ENCODE measurements at regions not wholly inside any gene's neighbourhood (a gene's known extent, or its start where the extent isn't known, plus 50 kb on each side); places are given as distances from the start of the nearest gene placed in this dataset.

DNA sequence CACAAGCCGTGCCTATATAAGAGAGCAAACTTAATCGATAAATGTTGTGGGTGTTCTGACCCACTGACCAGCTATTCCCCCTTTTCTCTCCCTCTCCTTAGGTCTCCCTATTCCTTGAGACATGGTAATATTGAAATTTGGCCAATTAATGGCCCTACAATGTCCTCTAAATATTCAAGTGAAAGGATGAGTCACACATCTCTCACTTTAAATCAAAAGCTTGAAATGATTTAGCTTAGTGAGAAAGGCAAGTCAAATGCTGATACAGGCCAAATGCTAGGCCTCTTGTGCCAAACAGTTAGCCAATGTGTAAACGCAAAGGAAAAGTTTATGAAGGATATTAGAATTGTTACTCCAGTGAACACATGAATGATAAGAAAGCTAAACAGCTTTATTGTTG is 102.2 kb upstream of the CPNE8 start:
- Histone ChIP-seq H4K8ac (ENCODE audit: extremely low read depth, insufficient read depth, low read length) (no peak overlapping the region), H2AK5ac (ENCODE audit: low read depth, low read length) (no peak overlapping the region), H3K79me1 (ENCODE audit: low read depth, low read length) (no peaks in the 10 kb centered on the region), H3K9ac (replicated peaks in 1 of 4; ENCODE audit: extremely low read depth in 1 of 4, low read depth in 3 of 4, low read length in 3 of 4) (no peak overlapping the region), H2BK120ac (replicated peaks; ENCODE audit: low read depth, low read length) (no peak overlapping the region), H2BK12ac (ENCODE audit: low read depth, low read length) (no peak overlapping the region), H3K14ac (ENCODE audit: insufficient read length) (no peak overlapping the region), H2AFZ (ENCODE audit: low read length) (no peak overlapping the region), H4K5ac (ENCODE audit: insufficient read length, low read depth, low read length) (no peak overlapping the region), H3K4me1 (replicated peaks in 1 of 4; ENCODE audit: control insufficient read depth in 3 of 4, insufficient read depth in 4 of 4, low read length in 3 of 4) (no peaks in the 10 kb centered on the region), H3K9me3 (ENCODE audit: insufficient read depth in 2 of 2, low read depth in 1 of 2, low read length in 1 of 2) (no peaks in the 10 kb centered on the region), H4K91ac (replicated peaks; ENCODE audit: insufficient read length, low read length) (no peak overlapping the region), H2BK15ac (ENCODE audit: low read length) (no peak overlapping the region), H3K27me3 (replicated peaks in 1 of 4; ENCODE audit: control insufficient read depth in 3 of 4, extremely low read depth in 1 of 4, insufficient read depth in 3 of 4, low read length in 3 of 4) (no peaks in the 10 kb centered on the region), H4K20me1 (replicated peaks in 1 of 2; ENCODE audit: control insufficient read depth in 1 of 2, insufficient read depth in 2 of 2, low read length in 2 of 2) (no peaks in the 10 kb centered on the region), H3K4me2 (ENCODE audit: insufficient read depth in 1 of 2, low read depth in 2 of 2, low read length in 2 of 2) (no peak overlapping the region), H3K23ac (ENCODE audit: insufficient read length) (no peak overlapping the region), H3K23me2 (ENCODE audit: low read depth, low read length) (no peaks in the 10 kb centered on the region), H3K4me3 (ENCODE audit: extremely low read depth in 1 of 4, insufficient read depth in 2 of 4, low read depth in 3 of 4, low read length in 4 of 4) (no peak overlapping the region), H2BK5ac (ENCODE audit: low read depth, low read length) (no peak overlapping the region), H2BK20ac (ENCODE audit: low read length) (no peak overlapping the region), H3K79me2 (ENCODE audit: control insufficient read depth in 1 of 2, insufficient read depth in 2 of 2, low read length in 2 of 2) (no peaks in the 10 kb centered on the region), H3K4ac (replicated peaks; ENCODE audit: insufficient read length, low read depth, low read length) (no peak overlapping the region), H3K56ac (replicated peaks; ENCODE audit: insufficient read length, low read depth, low read length) (no peak overlapping the region), H3K18ac (ENCODE audit: extremely low read depth, low read length) (no peak overlapping the region), H3K27ac (ENCODE audit: low read depth, low read length) (no peak overlapping the region), H3K36me3 (ENCODE audit: control insufficient read depth in 2 of 4, insufficient read depth in 4 of 4, low read length in 3 of 4) (no peaks in the 10 kb centered on the region)
- DNase-seq (ENCODE audit: low read depth in 1 of 2, low spot score in 2 of 2) (no peak), FAIRE-seq (no peak)
- POLR2A ChIA-PET (ENCODE audit: partially characterized antibody), result no interaction called here
- WGBS, 2 experiments (ENCODE audit: extremely low coverage in 1 of 2, insufficient coverage in 1 of 2, insufficient read length in 1 of 2, insufficient replicate concordance in 2 of 2, low coverage in 1 of 2, low lambda C conversion rate in 2 of 2, missing lambda C conversion rate in 1 of 2), result 61% methylated on average over 3 of the region's 3 CpGs; no CpG with 5 or more reads in 1 of the 2 experiments
- CTCF ChIA-PET (ENCODE audit: partially characterized antibody), result interaction anchor here (0.9 to 1.4 kb wide), 2 partner anchors 12 to 96 kb away, joined by 3 read pairs; no protein-coding TSS in a partner anchor
- TF ChIP-seq JUND (IDR thresholded peaks at IDR 0.05; ENCODE audit: low read length), result no peak
- TF ChIP-seq, protein P1, sequence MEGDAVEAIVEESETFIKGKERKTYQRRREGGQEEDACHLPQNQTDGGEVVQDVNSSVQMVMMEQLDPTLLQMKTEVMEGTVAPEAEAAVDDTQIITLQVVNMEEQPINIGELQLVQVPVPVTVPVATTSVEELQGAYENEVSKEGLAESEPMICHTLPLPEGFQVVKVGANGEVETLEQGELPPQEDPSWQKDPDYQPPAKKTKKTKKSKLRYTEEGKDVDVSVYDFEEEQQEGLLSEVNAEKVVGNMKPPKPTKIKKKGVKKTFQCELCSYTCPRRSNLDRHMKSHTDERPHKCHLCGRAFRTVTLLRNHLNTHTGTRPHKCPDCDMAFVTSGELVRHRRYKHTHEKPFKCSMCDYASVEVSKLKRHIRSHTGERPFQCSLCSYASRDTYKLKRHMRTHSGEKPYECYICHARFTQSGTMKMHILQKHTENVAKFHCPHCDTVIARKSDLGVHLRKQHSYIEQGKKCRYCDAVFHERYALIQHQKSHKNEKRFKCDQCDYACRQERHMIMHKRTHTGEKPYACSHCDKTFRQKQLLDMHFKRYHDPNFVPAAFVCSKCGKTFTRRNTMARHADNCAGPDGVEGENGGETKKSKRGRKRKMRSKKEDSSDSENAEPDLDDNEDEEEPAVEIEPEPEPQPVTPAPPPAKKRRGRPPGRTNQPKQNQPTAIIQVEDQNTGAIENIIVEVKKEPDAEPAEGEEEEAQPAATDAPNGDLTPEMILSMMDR (IDR thresholded peaks at IDR 0.05; ENCODE audit: control extremely low read depth in 1 of 3, insufficient read depth in 1 of 3, low read depth in 1 of 3, low read length in 3 of 3), result no peak
- TF ChIP-seq HDAC2 (IDR thresholded peaks at IDR 0.05; ENCODE audit: borderline replicate concordance in 1 of 2, low read depth in 2 of 2, low read length in 2 of 2), result no peak
- no peak for TF ChIP-seq FOSL1 (IDR thresholded peaks at IDR 0.05; ENCODE audit: insufficient read depth, low read depth, low read length)
- no peak for TF ChIP-seq NRF1 (IDR thresholded peaks at IDR 0.05; ENCODE audit: low read depth, low read length)
- no peak for TF ChIP-seq BCL11A (IDR thresholded peaks at IDR 0.05; ENCODE audit: low read depth in 2 of 2, low read length in 2 of 2)
- no peak for TF ChIP-seq PHF8 (conservative IDR thresholded peaks at IDR 0.05; ENCODE audit: low read depth, low read length)
- no peak for TF ChIP-seq POLR2A (IDR thresholded peaks at IDR 0.05; ENCODE audit: control extremely low read depth in 1 of 2, low read depth in 2 of 2, low read length in 2 of 2)
- TF ChIP-seq BACH1 (IDR thresholded peaks at IDR 0.05; ENCODE audit: low read length), result no peak
- no peak for TF ChIP-seq BRCA1 (IDR thresholded peaks at IDR 0.05; ENCODE audit: low read depth, low read length)
- no peak for TF ChIP-seq SRF (IDR thresholded peaks at IDR 0.05; ENCODE audit: low read depth, low read length)
- TF ChIP-seq, protein P2, sequence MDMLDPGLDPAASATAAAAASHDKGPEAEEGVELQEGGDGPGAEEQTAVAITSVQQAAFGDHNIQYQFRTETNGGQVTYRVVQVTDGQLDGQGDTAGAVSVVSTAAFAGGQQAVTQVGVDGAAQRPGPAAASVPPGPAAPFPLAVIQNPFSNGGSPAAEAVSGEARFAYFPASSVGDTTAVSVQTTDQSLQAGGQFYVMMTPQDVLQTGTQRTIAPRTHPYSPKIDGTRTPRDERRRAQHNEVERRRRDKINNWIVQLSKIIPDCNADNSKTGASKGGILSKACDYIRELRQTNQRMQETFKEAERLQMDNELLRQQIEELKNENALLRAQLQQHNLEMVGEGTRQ (IDR thresholded peaks at IDR 0.05; ENCODE audit: low read length), result no peak
